Astrocyte (in vitro differentiated cells and primary cell): ENCODE measurements at regions not wholly inside any gene's neighbourhood (a gene's known extent, or its start where the extent isn't known, plus 50 kb on each side); places are given as distances from the start of the nearest gene placed in this dataset.

ENCODE experiments used
- DNase-seq: peaks from one replicate; pipeline ENCODE4 v3.0.0-alpha.2; 2010; ENCODE audit warnings: low read depth
- FAIRE-seq: peaks from 2 replicates; lab custom pipeline; 2011; peaks lifted over from hg19 to GRCh38; lab: Jason Lieb, UNC
- H2AFZ ChIP-seq: 2 replicates; pipeline ENCODE4 v1.6.0; 2012; ENCODE audit warnings: low read depth, low read length, inconsistent platforms
- H3K27ac ChIP-seq: 2 replicates; pipeline ENCODE4 v1.5.1; 2011; ENCODE audit warnings: low read depth, low read length, inconsistent platforms
- H3K27me3 ChIP-seq: 2 replicates; pipeline ENCODE4 v1.6.0; 2011; ENCODE audit warnings: low read length, inconsistent platforms; ENCODE audit not compliant: insufficient read depth
- H3K36me3 ChIP-seq: 2 replicates; pipeline ENCODE4 v1.5.1; 2011; ENCODE audit warnings: low read length, inconsistent platforms; ENCODE audit not compliant: insufficient read depth
- H3K4me1 ChIP-seq: 2 replicates; pipeline ENCODE4 v1.5.1; 2011; ENCODE audit warnings: low read length, inconsistent platforms; ENCODE audit not compliant: insufficient read depth
- H3K4me2 ChIP-seq: 2 replicates; pipeline ENCODE4 v1.6.0; 2012; ENCODE audit warnings: low read length, inconsistent platforms
- H3K4me3 ChIP-seq: 2 replicates; pipeline ENCODE4 v1.5.1; 2011; ENCODE audit warnings: low read depth, mild to moderate bottlenecking, low read length, inconsistent platforms; ENCODE audit not compliant: insufficient read depth
- H3K79me2 ChIP-seq: 2 replicates; pipeline ENCODE4 v1.6.0; 2012; ENCODE audit warnings: mild to moderate bottlenecking, low read length, inconsistent platforms; ENCODE audit not compliant: insufficient read depth
- H3K9ac ChIP-seq: 2 replicates; pipeline ENCODE4 v1.6.0; 2012; ENCODE audit warnings: mild to moderate bottlenecking, low read length, inconsistent platforms
- H3K9me3 ChIP-seq: 2 replicates; pipeline ENCODE4 v1.5.1; 2012; ENCODE audit warnings: low read depth, mild to moderate bottlenecking, low read length, inconsistent platforms; ENCODE audit not compliant: insufficient read depth
- H4K20me1 ChIP-seq: 2 replicates; pipeline ENCODE4 v1.6.0; 2012; ENCODE audit warnings: low read length, inconsistent platforms; ENCODE audit not compliant: insufficient read depth
- H3K27ac Mint-ChIP-seq: one replicate; pipeline ENCODE4 v1.8.0; 2021; ENCODE audit warnings: mild to moderate bottlenecking, mixed read lengths; ENCODE audit not compliant: unreplicated experiment
- H3K27me3 Mint-ChIP-seq: one replicate; pipeline ENCODE4 v1.8.0; 2021; ENCODE audit warnings: low read depth, mixed read lengths; ENCODE audit not compliant: unreplicated experiment
- H3K36me3 Mint-ChIP-seq: one replicate; pipeline ENCODE4 v1.8.0; 2021; ENCODE audit warnings: low read depth, mixed read lengths; ENCODE audit not compliant: unreplicated experiment
- H3K4me1 Mint-ChIP-seq: one replicate; pipeline ENCODE4 v1.8.0; 2021; ENCODE audit warnings: low read depth, mixed read lengths; ENCODE audit not compliant: unreplicated experiment
- H3K4me3 Mint-ChIP-seq: one replicate; pipeline ENCODE4 v1.8.0; 2021; ENCODE audit warnings: mild to moderate bottlenecking, moderate library complexity, mixed read lengths; ENCODE audit not compliant: unreplicated experiment
- H3K9me3 Mint-ChIP-seq: one replicate; pipeline ENCODE4 v1.8.0; 2021; ENCODE audit warnings: mild to moderate bottlenecking, mixed read lengths; ENCODE audit not compliant: unreplicated experiment
- CTCF ChIP-seq: IDR thresholded peaks from 2 replicates; pipeline ENCODE4 v1.5.1; 2011; ENCODE audit warnings: low read depth, mild to moderate bottlenecking, inconsistent platforms, low read length, moderate library complexity; ENCODE audit not compliant: insufficient read depth
- EZH2 ChIP-seq: IDR thresholded peaks from 2 replicates; pipeline ENCODE4 v1.6.1; 2012; ENCODE audit warnings: mild to moderate bottlenecking, low read length, inconsistent platforms; ENCODE audit not compliant: insufficient read depth

GRCh38 chr16:73529303-73530012, 481.5 kb upstream of the ZFHX3 start:
- H2AFZ ChIP-seq = no peak overlapping the region
- H3K79me2 ChIP-seq = no peaks in the 10 kb centered on the region
- DNase-seq (no peak), FAIRE-seq (no peak)
- Mint-ChIP-seq H3K9me3 (peaks cover 3% of the 10 kb centered on the region), H3K27me3 (peaks cover 13% of the 10 kb centered on the region), H3K36me3 (no peaks in the 10 kb centered on the region), H3K4me3 (no peak overlapping the region), H3K4me1 (no peaks in the 10 kb centered on the region), H3K27ac (no peak overlapping the region)
- no peak overlapping the region for H3K27ac ChIP-seq
- no peak overlapping the region for H3K9ac ChIP-seq
- H3K4me3 ChIP-seq = no peak overlapping the region
- no peaks in the 10 kb centered on the region for H3K4me1 ChIP-seq
- no peaks in the 10 kb centered on the region for H3K36me3 ChIP-seq
- TF ChIP-seq EZH2 (no peak), CTCF (no peak)
- H3K9me3 ChIP-seq = peaks cover 2% of the 10 kb centered on the region
- H4K20me1 ChIP-seq = no peaks in the 10 kb centered on the region
- H3K4me2 ChIP-seq = no peak overlapping the region
- no peaks in the 10 kb centered on the region for H3K27me3 ChIP-seq

- H3K9ac ChIP-seq = no peak overlapping the region
- no peaks in the 10 kb centered on the region for H3K27me3 ChIP-seq
- TF ChIP-seq EZH2 = no peak
- TF ChIP-seq CTCF = no peak
- no peaks in the 10 kb centered on the region for H3K4me1 ChIP-seq
- Mint-ChIP-seq H3K36me3 (no peaks in the 10 kb centered on the region), H3K4me1 (no peaks in the 10 kb centered on the region), H3K9me3 (peaks cover 2% of the 10 kb centered on the region), H3K4me3 (no peak overlapping the region), H3K27me3 (peaks cover 3% of the 10 kb centered on the region), H3K27ac (no peak overlapping the region)
- FAIRE-seq = no peak
- no peak overlapping the region for H3K27ac ChIP-seq
- H3K36me3 ChIP-seq = no peaks in the 10 kb centered on the region
- no peak for DNase-seq
- no peaks in the 10 kb centered on the region for H3K79me2 ChIP-seq
- no peak overlapping the region for H3K4me2 ChIP-seq
- no peak overlapping the region for H2AFZ ChIP-seq
- peaks cover 2% of the 10 kb centered on the region for H3K9me3 ChIP-seq
- H3K4me3 ChIP-seq = no peak overlapping the region
- no peaks in the 10 kb centered on the region for H4K20me1 ChIP-seq
Measured at GRCh38 chr16:73527187-73527586, 479.3 kb upstream of the ZFHX3 start.
